ENCODE measurements at regions not wholly inside any gene's neighbourhood (a gene's known extent, or its start where the extent isn't known, plus 50 kb on each side); places are given as distances from the start of the nearest gene placed in this dataset.

GRCh38 chr9:89880161-89880560, 275.3 kb downstream of the GADD45G start:
- Histone ChIP-seq H2AFZ (ENCODE audit: low read depth, low read length, severe bottlenecking) (no peak overlapping the region), H3K4me2 (ENCODE audit: low read depth, low read length, poor library complexity, severe bottlenecking) (no peak overlapping the region), H3K36me3 (ENCODE audit: low read length) (no peaks in the 10 kb centered on the region), H3K9me2 (replicated peaks; ENCODE audit: insufficient read depth, low read length) (no peaks in the 10 kb centered on the region), H3F3A (ENCODE audit: insufficient read depth) (no peaks in the 10 kb centered on the region), H3K9me3 (ENCODE audit: insufficient read depth, low read length) (no peaks in the 10 kb centered on the region), H4K20me1 (ENCODE audit: low read depth, low read length) (no peaks in the 10 kb centered on the region), H3K27ac (ENCODE audit: low read depth, low read length) (no peak overlapping the region), H3K79me2 (ENCODE audit: insufficient read depth, low read length) (no peaks in the 10 kb centered on the region), H3K27me3 (ENCODE audit: low read length) (no peaks in the 10 kb centered on the region), H3K4me3 (ENCODE audit: insufficient read depth, low read length, poor library complexity, severe bottlenecking) (no peak overlapping the region), H3K9ac (ENCODE audit: low read length) (no peak overlapping the region)
- no peak for TF ChIP-seq CTCF (IDR thresholded peaks at IDR 0.05; ENCODE audit: insufficient read depth, low read length, poor library complexity, severe bottlenecking)
- no peak for TF ChIP-seq EZH2phosphoT487 (conservative IDR thresholded peaks at IDR 0.05; ENCODE audit: low read length)

DNA sequence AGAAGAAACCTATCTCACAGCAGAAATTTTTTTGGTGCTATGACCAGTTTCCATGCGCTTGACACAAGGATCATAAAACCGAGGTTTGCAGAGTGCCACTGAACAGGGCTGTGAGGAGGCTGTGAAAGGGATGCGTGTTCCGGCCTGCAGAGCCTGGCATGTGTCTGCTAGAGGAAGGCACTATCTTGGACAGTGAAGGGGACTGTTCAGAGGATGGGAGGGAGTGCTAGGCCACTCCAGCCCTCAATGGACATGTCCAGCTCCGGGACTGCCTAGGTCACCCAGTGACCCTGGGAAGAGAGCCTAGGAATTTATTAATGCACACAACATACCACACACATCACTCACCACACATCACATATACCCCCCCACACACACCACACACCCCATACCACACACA, 275.9 kb downstream of the GADD45G start:
- Histone ChIP-seq H3K4me3 (ENCODE audit: insufficient read depth, low read length, poor library complexity, severe bottlenecking) (no peak overlapping the region), H3K9me2 (replicated peaks; ENCODE audit: insufficient read depth, low read length) (no peaks in the 10 kb centered on the region), H3K9ac (ENCODE audit: low read length) (no peak overlapping the region), H3K27ac (ENCODE audit: low read depth, low read length) (no peak overlapping the region), H4K20me1 (ENCODE audit: low read depth, low read length) (no peaks in the 10 kb centered on the region), H3K27me3 (ENCODE audit: low read length) (no peaks in the 10 kb centered on the region), H3K36me3 (ENCODE audit: low read length) (no peaks in the 10 kb centered on the region), H3F3A (ENCODE audit: insufficient read depth) (no peaks in the 10 kb centered on the region), H2AFZ (ENCODE audit: low read depth, low read length, severe bottlenecking) (no peak overlapping the region), H3K4me2 (ENCODE audit: low read depth, low read length, poor library complexity, severe bottlenecking) (no peak overlapping the region), H3K79me2 (ENCODE audit: insufficient read depth, low read length) (no peaks in the 10 kb centered on the region), H3K9me3 (ENCODE audit: insufficient read depth, low read length) (no peaks in the 10 kb centered on the region)
- TF ChIP-seq EZH2phosphoT487 (conservative IDR thresholded peaks at IDR 0.05; ENCODE audit: low read length) (no peak), CTCF (IDR thresholded peaks at IDR 0.05; ENCODE audit: insufficient read depth, low read length, poor library complexity, severe bottlenecking) (no peak)

DNA sequence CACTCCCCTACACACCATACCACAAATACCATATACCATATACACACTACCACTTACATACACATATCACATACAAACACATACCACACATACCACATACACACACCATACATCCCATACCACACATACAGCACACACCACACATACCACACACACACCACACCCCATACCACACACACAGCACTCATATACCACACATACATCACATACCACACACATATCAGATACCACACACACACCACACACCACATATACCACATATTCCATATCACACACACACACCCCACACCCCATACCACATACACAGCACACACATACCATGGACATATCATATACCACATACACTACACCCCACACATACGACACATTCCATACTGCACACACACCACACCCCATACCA, 276.6 kb downstream of the GADD45G start:
- no peaks in the 10 kb centered on the region for H3K36me3 ChIP-seq (ENCODE audit: low read length)

More for the DNA sequence above, 276.6 kb downstream of the GADD45G start:
- Histone ChIP-seq H3K9me3 (ENCODE audit: insufficient read depth, low read length) (no peaks in the 10 kb centered on the region), H3K79me2 (ENCODE audit: insufficient read depth, low read length) (no peaks in the 10 kb centered on the region), H3K9me2 (replicated peaks; ENCODE audit: insufficient read depth, low read length) (no peaks in the 10 kb centered on the region), H2AFZ (ENCODE audit: low read depth, low read length, severe bottlenecking) (no peak overlapping the region), H3K4me2 (ENCODE audit: low read depth, low read length, poor library complexity, severe bottlenecking) (no peak overlapping the region), H3K27me3 (ENCODE audit: low read length) (no peaks in the 10 kb centered on the region), H3F3A (ENCODE audit: insufficient read depth) (no peaks in the 10 kb centered on the region), H4K20me1 (ENCODE audit: low read depth, low read length) (no peaks in the 10 kb centered on the region), H3K4me3 (ENCODE audit: insufficient read depth, low read length, poor library complexity, severe bottlenecking) (no peak overlapping the region), H3K9ac (ENCODE audit: low read length) (no peak overlapping the region), H3K27ac (ENCODE audit: low read depth, low read length) (no peak overlapping the region)
- TF ChIP-seq CTCF (IDR thresholded peaks at IDR 0.05; ENCODE audit: insufficient read depth, low read length, poor library complexity, severe bottlenecking) (no peak), EZH2phosphoT487 (conservative IDR thresholded peaks at IDR 0.05; ENCODE audit: low read length) (no peak)

Data from SU-DHL-6 (cell line).